KMS-11 (cell line): ENCODE measurements at regions not wholly inside any gene's neighbourhood (a gene's known extent, or its start where the extent isn't known, plus 50 kb on each side); places are given as distances from the start of the nearest gene placed in this dataset.

Experiments
- H2AFZ ChIP-seq: fragments of 200-600 bp; sonication (generic); 2 replicates; pipeline ENCODE4 v1.6.1; 2016; ENCODE audit warnings: antibody characterized with exemption, mixed run types, low read depth
- H3K27ac ChIP-seq: fragments of 200-600 bp; sonication (generic); 2 replicates; pipeline ENCODE4 v1.6.1; 2016; ENCODE audit warnings: mild to moderate bottlenecking, mixed run types
- H3K27me3 ChIP-seq: fragments of 200-600 bp; sonication (generic); 2 replicates; pipeline ENCODE4 v1.6.1; 2017; ENCODE audit warnings: mild to moderate bottlenecking, low read depth, mixed run types, moderate library complexity; ENCODE audit not compliant: insufficient read depth
- H3K36me3 ChIP-seq: fragments of 200-600 bp; sonication (generic); 2 replicates; pipeline ENCODE4 v1.6.1; 2017; ENCODE audit warnings: mild to moderate bottlenecking, mixed run types; ENCODE audit not compliant: insufficient read depth
- H3K4me1 ChIP-seq: fragments of 200-600 bp; sonication (generic); 2 replicates; pipeline ENCODE4 v1.6.1; 2016; ENCODE audit warnings: mild to moderate bottlenecking, low read depth, mixed run types; ENCODE audit not compliant: poor library complexity, severe bottlenecking
- H3K4me2 ChIP-seq: fragments of 200-600 bp; sonication (generic); 2 replicates; pipeline ENCODE4 v1.7.0; 2016; ENCODE audit warnings: mild to moderate bottlenecking, mixed run types
- H3K4me3 ChIP-seq: fragments of 200-600 bp; sonication (generic); IDR thresholded peaks from 2 replicates; pipeline ENCODE4 v1.6.1; 2017; ENCODE audit warnings: low read depth, low read length, mixed read lengths; ENCODE audit not compliant: insufficient read depth
- H3K79me2 ChIP-seq: fragments of 200-600 bp; sonication (generic); 2 replicates; pipeline ENCODE4 v1.6.1; 2016; ENCODE audit warnings: low read depth, mixed run types; ENCODE audit not compliant: insufficient read depth
- H3K9ac ChIP-seq: fragments of 200-600 bp; sonication (generic); 2 replicates; pipeline ENCODE4 v1.6.1; 2016; ENCODE audit warnings: mild to moderate bottlenecking, mixed run types
- H4K20me1 ChIP-seq: fragments of 200-600 bp; sonication (generic); 2 replicates; pipeline ENCODE4 v1.6.1; 2016; ENCODE audit warnings: mild to moderate bottlenecking, mixed run types; ENCODE audit not compliant: insufficient read depth
- TF ChIP-seq, protein P1 (sequence below): fragments of 200-600 bp; sonication (generic); conservative IDR thresholded peaks from 2 replicates; pipeline ENCODE4 v1.6.1; 2017; ENCODE audit warnings: low read depth, mild to moderate bottlenecking, antibody characterized with exemption, low read length, moderate library complexity, mixed read lengths

DNA sequence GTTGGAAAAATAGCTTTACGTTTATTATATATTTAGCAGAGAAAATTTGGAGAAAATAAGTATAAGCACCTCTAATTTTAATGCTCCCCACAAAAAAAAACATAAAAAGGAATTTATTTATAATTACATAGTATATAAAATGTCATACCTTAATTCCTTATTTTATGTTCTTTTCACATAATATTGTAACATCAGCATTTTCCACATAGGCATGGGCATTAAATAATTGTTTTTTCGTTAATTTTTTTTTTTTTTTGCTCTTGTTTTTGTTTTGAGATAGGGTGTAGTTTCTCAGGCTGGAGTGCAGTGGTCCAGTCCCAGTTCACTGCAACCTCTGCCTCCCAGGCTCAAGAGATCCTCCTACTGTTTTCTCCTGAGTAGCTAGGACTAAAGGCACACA, 329.8 kb upstream of the FOXG1 start:
- Histone ChIP-seq H4K20me1 (no peaks in the 10 kb centered on the region), H2AFZ (no peak overlapping the region), H3K27ac (no peak overlapping the region), H3K27me3 (no peaks in the 10 kb centered on the region), H3K4me3 (no peak overlapping the region), H3K4me1 (no peaks in the 10 kb centered on the region), H3K9ac (no peak overlapping the region), H3K36me3 (no peaks in the 10 kb centered on the region), H3K4me2 (no peak overlapping the region), H3K79me2 (no peaks in the 10 kb centered on the region)
- TF ChIP-seq, protein P1, sequence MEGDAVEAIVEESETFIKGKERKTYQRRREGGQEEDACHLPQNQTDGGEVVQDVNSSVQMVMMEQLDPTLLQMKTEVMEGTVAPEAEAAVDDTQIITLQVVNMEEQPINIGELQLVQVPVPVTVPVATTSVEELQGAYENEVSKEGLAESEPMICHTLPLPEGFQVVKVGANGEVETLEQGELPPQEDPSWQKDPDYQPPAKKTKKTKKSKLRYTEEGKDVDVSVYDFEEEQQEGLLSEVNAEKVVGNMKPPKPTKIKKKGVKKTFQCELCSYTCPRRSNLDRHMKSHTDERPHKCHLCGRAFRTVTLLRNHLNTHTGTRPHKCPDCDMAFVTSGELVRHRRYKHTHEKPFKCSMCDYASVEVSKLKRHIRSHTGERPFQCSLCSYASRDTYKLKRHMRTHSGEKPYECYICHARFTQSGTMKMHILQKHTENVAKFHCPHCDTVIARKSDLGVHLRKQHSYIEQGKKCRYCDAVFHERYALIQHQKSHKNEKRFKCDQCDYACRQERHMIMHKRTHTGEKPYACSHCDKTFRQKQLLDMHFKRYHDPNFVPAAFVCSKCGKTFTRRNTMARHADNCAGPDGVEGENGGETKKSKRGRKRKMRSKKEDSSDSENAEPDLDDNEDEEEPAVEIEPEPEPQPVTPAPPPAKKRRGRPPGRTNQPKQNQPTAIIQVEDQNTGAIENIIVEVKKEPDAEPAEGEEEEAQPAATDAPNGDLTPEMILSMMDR: no peak

DNA sequence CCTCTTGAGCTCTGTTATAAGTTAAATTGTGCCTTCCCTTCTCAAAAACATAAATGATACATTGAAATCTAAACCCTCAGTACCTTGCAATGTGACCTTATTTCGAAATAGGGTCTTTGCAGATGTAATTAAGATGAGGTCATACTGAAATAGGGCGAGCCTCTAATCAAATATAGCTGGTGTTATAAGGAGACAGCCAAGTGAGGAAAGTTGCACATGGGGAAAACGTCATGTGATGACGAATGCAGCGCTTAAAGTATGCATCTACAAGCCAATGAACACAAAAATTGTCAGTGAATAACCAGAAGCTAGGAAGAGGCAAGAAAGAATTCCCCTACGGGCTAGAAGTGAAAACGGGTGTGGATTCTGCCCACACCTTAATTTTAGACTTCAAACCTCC, 305.2 kb upstream of the FOXG1 start:
- Histone ChIP-seq H3K36me3 (no peaks in the 10 kb centered on the region), H3K79me2 (no peaks in the 10 kb centered on the region)
- TF ChIP-seq, protein P1: no peak

DNA sequence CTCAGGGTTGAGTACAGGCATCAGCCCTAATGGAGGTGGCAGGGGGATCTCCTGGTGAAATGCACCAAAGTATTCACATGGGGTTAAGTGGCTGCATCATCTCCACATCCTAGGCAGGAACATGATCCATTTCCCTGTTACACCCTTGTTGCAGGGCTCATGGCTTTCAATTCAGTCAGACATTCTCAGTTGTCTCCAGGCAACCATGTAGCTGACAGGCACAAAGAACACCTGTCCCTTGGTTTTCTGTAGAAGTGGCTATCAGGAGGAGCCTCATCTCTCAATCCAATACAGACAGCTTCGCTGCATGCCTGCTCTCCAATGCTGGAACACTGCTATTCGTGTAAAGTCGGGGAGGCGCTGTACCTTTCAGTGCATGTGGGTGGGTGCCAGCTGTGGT, 299.0 kb upstream of the FOXG1 start:
- Histone ChIP-seq H3K4me2 (no peak overlapping the region), H3K4me3 (no peak overlapping the region), H4K20me1 (no peaks in the 10 kb centered on the region), H2AFZ (no peak overlapping the region), H3K79me2 (no peaks in the 10 kb centered on the region), H3K27me3 (no peaks in the 10 kb centered on the region), H3K9ac (no peak overlapping the region), H3K27ac (no peak overlapping the region), H3K4me1 (no peaks in the 10 kb centered on the region), H3K36me3 (no peaks in the 10 kb centered on the region)
- TF ChIP-seq, protein P1: no peak

More for the DNA sequence above, 305.2 kb upstream of the FOXG1 start:
- H3K4me1 ChIP-seq: no peaks in the 10 kb centered on the region
- H3K27me3 ChIP-seq: no peaks in the 10 kb centered on the region
- H3K4me2 ChIP-seq: no peak overlapping the region
- no peaks in the 10 kb centered on the region for H4K20me1 ChIP-seq
- H3K9ac ChIP-seq: no peak overlapping the region
- H2AFZ ChIP-seq: no peak overlapping the region
- no peak overlapping the region for H3K4me3 ChIP-seq
- no peak overlapping the region for H3K27ac ChIP-seq

DNA sequence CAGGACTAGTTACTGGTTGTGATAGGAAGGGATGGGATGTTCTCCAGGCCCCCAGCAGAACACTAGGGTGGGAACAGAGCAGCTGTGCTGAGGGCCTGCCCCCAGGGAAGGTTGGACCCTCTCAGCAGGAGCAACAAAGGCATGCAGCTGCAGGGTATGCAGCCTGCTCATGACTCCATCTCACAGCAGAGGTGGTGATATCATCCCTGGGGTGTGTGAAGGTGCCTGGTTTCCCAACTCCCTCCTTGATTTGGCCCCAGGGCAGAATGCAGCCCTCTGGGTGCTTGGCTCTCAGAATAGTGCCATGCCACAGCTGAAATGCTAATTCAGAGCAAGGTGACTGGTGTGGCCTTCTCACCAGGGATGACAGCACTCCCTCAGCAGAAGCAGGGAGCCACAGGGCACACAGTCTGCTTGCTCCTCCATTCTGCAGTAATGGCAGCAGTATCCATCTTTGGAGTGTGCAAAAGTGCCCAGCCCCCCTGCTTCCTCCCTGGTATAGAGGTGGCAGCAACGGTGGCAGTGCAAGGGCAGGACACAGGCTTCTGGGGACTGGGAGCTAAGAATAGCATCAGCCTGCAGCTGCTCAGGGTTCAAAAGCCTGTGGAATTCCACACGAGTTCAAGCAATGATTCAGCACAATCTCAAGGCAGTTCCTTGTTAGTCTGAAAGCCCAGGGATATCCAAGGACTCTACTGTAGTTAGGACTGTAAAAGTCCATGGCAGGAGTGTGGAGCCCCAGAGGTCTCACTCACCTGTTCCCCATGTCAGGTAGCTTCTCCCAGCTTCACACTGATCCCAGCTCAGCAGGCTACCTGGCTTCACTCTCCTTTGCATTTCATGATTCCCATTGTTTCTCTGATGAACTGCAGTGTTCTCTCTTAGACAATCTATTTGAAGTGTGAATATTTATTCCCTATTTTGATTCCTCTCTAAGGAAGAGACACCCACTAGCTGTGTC, 298.1 kb upstream of the FOXG1 start:
- Histone ChIP-seq H3K27ac (no peak overlapping the region), H3K36me3 (no peaks in the 10 kb centered on the region), H3K4me3 (no peak overlapping the region), H3K9ac (no peak overlapping the region), H2AFZ (no peak overlapping the region), H3K27me3 (no peaks in the 10 kb centered on the region), H3K4me1 (no peaks in the 10 kb centered on the region), H4K20me1 (no peaks in the 10 kb centered on the region), H3K79me2 (no peaks in the 10 kb centered on the region), H3K4me2 (no peak overlapping the region)
- TF ChIP-seq, protein P1: no peak
